Right kidney (tissue), 1 donor: ENCODE measurements at regions not wholly inside any gene's neighbourhood (a gene's known extent, or its start where the extent isn't known, plus 50 kb on each side); places are given as distances from the start of the nearest gene placed in this dataset.
A peak's percentile ranks its signal among the peaks of the same experiment; 100 is the strongest.

ENCODE experiments used
- DNase-seq: peaks from one replicate; pipeline ENCODE4 v3.0.0-alpha.2; 2016

- DNase-seq = no peak
Observed at GRCh38 chr10:131445623-131446022, 134.1 kb upstream of the TCERG1L start.

GRCh38 chr10:131446171-131446570 lies 134.7 kb upstream of the TCERG1L start:
- no peak for DNase-seq

DNA sequence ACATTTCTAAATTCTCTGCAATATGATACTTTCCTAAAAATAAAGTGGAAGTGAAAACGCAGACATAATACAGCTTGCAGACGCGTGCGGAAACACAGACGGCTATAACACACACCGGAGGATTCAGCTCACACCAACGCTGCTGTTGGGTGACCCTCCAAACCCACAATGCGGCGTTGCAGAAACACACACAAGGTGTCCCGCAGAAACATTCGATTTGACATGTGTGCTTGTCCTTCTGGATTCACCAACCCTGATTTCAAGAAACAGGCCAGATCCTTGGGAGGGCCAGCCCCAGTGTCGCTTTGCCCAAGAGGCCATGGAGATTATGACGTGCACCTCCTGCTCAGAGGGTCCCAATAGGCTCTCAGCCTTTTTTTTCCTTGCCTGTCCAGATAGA lies 136.7 kb upstream of the TCERG1L start:
- no peak for DNase-seq

GRCh38 chr10:131448883-131449282 lies 137.4 kb upstream of the TCERG1L start:
- DNase-seq = no peak

DNA sequence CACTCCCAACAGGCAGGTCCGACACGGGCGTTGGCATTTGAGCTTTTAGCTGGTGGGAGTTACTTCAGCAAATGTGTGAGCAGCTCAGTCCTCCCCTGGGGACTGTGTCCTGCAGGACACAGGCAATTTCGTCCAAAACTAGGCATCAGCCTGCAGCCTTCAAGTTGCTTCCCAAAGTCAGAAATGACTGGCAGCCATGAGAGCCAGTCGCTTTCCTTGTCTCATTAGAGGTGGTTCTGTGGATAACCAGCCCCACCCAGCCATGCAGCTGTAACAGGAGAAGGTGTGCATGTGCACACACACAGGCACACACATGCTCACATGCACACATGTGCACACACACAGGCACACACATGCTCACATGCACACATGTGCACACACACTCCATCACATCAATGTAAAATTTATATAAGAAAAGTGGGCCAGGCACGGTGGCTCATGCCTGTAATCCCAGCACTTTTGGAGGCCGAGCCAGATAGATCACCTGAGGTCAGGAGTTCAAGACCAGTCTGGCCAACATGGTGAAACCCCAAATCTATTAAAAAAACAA lies 138.8 kb upstream of the TCERG1L start:
- no peak for DNase-seq

- no peak for DNase-seq
Observed at GRCh38 chr10:131451407-131452015, 140.0 kb upstream of the TCERG1L start.

- peak; percentile 81 for DNase-seq
Observed at GRCh38 chr10:131452926-131453720, 141.6 kb upstream of the TCERG1L start.

DNA sequence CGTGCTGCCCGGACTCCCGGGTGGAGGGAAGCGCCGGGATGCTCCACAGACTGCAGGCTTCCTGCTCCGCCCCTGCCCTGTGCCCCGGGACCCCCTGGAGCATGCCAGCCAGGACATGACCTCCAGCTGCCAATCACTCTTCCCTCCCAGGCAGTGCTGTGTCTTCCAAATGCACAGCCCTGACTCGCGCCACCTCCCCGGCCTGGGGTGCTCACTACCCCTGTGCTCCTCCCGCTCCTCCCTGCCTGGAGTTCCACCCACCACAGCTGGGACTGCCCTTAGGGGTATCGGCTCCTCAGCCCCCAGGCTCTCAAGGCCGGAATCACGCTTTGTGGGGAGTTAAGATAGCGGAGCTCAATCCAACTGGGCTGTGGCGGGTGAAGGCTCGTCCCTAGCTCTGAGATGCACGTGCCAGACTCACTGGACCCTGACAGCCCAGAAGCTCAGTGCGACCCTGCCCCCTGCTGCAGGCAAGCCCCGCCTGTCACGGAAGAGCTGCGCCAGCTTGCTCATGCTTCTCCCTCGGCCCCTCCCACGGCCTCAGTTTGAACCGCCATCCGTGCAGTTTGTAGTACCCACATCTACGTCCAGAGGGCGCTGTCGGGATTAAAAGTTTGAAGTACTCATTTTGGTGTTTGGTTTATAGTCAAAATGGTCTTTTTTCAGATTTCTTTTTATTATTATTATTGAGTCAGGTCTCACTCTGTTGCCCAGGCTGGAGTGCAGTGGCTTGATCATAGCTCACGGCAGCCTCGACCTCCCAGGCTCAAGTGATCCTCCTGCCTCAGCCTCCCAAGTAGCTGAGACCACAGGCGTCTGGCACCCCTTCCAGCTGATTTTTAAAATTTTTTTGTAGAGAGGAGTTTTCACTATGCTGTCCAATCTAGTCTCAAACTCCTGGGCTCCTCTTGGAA lies 142.5 kb upstream of the TCERG1L start:
- peak; percentile 83 for DNase-seq

GRCh38 chr10:131456411-131456810 lies 144.9 kb upstream of the TCERG1L start:
- no peak for DNase-seq

DNA sequence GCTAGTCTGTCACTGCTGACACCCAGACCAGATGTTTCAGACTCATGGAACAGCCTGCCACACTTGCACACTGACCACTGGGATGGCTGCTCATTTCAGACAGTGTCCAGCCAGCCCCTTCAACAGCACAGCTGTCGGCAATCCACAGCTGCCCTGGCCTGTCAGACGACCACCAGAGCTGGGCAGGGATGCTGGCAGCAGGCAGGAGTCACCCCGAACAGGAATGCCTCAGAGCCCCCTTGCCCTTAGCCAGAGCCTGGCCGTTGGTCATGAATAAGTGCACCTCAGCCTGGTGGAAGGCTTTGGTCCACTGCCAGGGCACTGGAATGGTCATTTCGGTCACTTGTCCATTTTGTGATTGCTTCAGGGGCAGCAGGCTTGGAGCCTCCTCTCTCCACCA lies 149.6 kb upstream of the TCERG1L start:
- DNase-seq = no peak

DNA sequence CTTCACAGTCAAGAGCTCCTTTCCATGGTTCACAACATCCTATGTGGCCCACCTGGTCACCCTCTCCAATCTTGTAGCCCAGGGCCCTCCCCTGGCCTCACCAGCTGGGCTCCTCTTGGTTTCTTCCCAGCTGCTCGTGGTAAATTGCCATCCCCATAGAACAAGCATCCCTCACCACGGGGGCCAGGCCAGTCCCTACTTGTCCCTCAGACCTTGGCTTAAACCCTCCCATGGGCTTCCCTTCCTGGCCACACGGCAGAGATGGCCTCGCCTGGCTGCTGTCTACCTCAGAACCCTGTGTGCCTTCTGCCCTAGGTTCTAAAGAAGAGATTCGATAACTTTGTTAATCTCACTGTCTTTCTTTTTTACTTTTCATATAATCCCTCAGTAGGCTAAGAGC lies 153.3 kb upstream of the TCERG1L start:
- DNase-seq = no peak

GRCh38 chr10:131469551-131469950 lies 158.0 kb upstream of the TCERG1L start:
- DNase-seq = no peak

DNA sequence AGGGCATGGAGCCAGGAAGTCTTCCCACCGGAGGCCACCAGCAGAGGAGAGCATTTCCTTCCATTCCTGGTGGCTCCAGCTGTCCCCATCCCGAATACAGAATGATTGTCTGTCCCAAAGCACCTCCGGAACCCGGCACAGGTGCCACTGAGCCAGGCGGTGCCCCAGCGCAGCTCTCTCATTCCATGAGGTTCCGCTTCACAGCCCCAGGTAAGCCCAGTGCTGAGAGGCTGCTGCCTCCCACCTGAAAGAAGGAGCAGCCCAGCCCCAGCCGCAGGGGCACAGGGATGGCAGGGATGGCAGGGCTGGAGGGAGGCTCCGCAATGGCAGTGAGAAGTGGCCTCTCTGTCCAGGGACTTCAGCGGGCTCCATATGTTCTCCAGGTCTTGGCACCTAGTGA lies 162.1 kb upstream of the TCERG1L start:
- DNase-seq = no peak

GRCh38 chr10:131474416-131474815 lies 162.9 kb upstream of the TCERG1L start:
- no peak for DNase-seq

DNA sequence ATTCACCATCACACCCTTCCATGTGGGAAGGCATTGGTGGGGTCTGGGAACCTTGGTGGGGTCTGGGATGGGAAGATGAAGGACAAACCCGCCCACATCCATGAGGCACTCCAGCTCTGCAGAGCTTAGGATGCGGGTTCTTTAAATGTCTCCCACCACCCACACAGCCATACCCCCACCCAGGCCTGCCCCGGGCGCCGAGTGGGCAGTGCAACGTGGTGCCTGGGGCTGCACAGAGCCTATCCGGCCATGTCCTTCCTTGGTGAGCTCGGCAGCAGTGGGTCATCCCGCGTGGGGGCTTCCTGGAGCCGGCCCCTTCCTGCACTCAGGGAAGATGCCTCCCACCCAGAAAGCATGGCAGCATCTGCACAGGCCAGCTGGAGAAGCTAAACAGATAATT lies 163.5 kb upstream of the TCERG1L start:
- no peak for DNase-seq

- DNase-seq = no peak
Observed at GRCh38 chr10:131475803-131476202, 164.3 kb upstream of the TCERG1L start.

DNA sequence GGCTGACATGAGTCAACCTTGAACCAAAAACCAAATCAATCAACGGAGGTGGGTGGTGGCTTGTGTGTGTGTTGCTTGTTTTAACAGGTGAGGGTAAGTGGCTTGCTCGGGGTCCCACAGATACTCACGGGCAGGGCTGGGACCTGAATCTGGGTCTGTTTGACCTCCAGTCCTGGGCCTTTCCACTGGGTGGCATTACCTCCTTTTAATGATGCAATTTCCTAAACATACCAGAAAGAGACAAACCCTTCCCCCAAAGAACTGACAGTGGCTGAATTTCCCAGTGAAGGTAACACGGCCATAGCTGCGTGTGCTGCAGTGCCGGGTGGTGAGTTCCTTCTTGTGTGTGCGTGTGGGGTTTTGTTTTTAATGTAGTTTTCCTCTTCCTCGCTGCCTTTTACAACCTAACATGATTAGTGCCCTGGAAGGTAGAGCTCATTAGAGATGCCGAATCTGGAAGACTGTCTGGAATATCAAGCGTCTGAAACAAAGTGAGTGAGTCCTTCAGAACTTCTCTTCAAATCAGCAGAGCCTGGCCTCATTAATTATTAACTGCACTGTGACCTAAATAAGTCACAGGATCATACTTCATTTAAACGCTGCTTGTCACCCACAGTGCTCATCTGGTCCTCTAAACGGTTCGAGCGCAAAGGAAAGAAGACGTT lies 166.1 kb upstream of the TCERG1L start:
- peak; percentile 21 for DNase-seq

DNA sequence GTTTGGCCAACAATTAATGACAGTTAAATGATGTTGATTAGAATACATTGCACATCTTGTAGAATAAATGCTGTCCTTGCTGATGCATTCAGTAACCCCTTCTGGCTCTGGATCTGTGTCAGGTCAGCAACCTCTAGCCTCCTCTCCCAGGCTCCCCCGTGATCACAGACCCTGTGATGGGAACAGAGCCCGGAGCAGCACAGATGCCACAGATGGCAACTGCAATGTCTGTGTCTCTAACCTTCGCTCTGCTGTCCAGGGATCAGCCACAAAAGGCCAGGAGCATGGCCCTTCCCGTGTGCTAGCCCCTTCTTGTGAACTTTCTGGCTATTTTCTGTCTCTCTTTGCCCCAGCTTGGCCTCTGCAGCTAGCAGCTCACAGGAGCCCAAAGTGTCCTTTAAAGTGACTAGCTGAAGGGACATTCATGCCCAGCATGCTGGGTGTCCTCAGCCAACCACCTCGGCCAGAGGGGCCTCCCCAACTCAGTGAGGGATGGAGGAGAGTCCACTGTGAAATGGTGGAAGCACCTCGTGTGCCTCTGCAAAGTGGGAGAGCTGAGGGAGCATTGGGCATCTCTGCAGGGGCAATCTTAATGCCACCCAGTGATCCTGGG lies 167.0 kb upstream of the TCERG1L start:
- DNase-seq = no peak

GRCh38 chr10:131480066-131480465 lies 168.5 kb upstream of the TCERG1L start:
- no peak for DNase-seq

- no peak for DNase-seq
Observed at GRCh38 chr10:131480861-131481260, 169.3 kb upstream of the TCERG1L start.

DNA sequence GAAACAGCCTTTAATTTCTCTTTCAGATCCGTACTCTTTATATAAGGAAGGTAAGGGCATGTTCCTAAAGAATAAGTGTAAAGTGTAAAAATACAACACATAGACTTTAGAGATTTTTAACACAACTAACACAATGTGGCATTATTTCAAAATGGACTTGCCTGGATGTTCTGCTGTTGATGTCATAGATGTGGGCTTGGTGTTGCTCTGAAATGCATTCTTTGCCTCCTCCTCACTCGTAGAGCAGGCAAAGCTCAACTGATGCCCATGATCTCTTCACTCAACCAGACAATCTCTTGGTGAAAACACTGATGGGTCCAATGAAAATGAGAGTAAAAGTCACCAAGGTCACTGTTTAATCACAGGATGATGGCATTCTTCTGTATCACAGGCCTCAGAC lies 174.2 kb upstream of the TCERG1L start:
- DNase-seq = no peak

- DNase-seq = no peak
Observed at GRCh38 chr10:131487822-131488221, 176.3 kb upstream of the TCERG1L start.
